T-cell (primary cell): ENCODE measurements at regions not wholly inside any gene's neighbourhood (a gene's known extent, or its start where the extent isn't known, plus 50 kb on each side); places are given as distances from the start of the nearest gene placed in this dataset.

Source experiments
- ATAC-seq, 4 experiments: fragments of 200-7000 bp in 3 of 4; fragments of 150-1000 bp in 1 of 4; cut with Tn5 transposase; replicated peaks in 1 of 4; 1 replicate in 3 of 4; 2 replicates in 1 of 4; pipeline ENCODE4 v1.10.0; 2021; ENCODE audit warnings: moderate library complexity in 3 of 4, mild to moderate bottlenecking in 2 of 4, moderate number of reproducible peaks in 1 of 4
- CTCF ChIA-PET, 2 donors: fragments of 300-600 bp; sonication (Branson Sonifier 250); formaldehyde crosslinking; loops; one replicate each; lab custom pipeline; 2022; ENCODE audit warnings: antibody characterized with exemption in 2 of 2; lab: Charles Lee
- POLR2A ChIA-PET, 2 donors: fragments of 300-600 bp; sonication (Branson Sonifier 250); formaldehyde crosslinking; loops; one replicate each; lab custom pipeline; 2022; ENCODE audit warnings: antibody characterized with exemption in 2 of 2; lab: Charles Lee
- DNase-seq, 35 experiments: peaks; one replicate each; pipeline versions ENCODE4 v3.0.0 to v3.0.0-alpha.2; 2013 to 2023
- H3K27ac ChIP-seq: one replicate; pipeline ENCODE4 v1.5.1; 2013; ENCODE audit warnings: low read length
- H3K27me3 ChIP-seq, 2 experiments: replicated peaks in 1 of 2; 1 replicate in 1 of 2; 2 replicates in 1 of 2; pipeline versions ENCODE4 v1.6.1 to v1.7.0; 2013; ENCODE audit warnings: low read length in 1 of 2, mixed read lengths in 1 of 2; ENCODE audit not compliant: control insufficient read depth in 2 of 2, insufficient read depth in 2 of 2; ENCODE audit errors: extremely low read depth in 1 of 2
- H3K36me3 ChIP-seq, 2 donors: 1 replicate in 1 of 2; 2 replicates in 1 of 2; pipeline versions ENCODE4 v1.6.1 to v1.7.0; 2013; ENCODE audit warnings: low read length in 1 of 2; ENCODE audit not compliant: control insufficient read depth in 2 of 2, insufficient read depth in 1 of 2; ENCODE audit errors: extremely low read depth in 1 of 2
- H3K4me1 ChIP-seq, 2 experiments: 1 replicate in 1 of 2; 2 replicates in 1 of 2; pipeline versions ENCODE4 v1.6.1 to v1.7.0; 2013; ENCODE audit warnings: low read length in 2 of 2, mixed read lengths in 1 of 2; ENCODE audit not compliant: insufficient read depth in 2 of 2, control insufficient read depth in 1 of 2; ENCODE audit errors: extremely low read depth in 1 of 2
- H3K4me3 ChIP-seq, 2 donors: 1 replicate in 1 of 2; 2 replicates in 1 of 2; pipeline versions ENCODE4 v1.5.1 to v1.7.0; 2013; ENCODE audit warnings: mild to moderate bottlenecking in 2 of 2, low read length in 1 of 2, moderate library complexity in 1 of 2; ENCODE audit not compliant: control insufficient read depth in 1 of 2; ENCODE audit errors: extremely low read depth in 1 of 2
- H3K9me3 ChIP-seq: 2 replicates; pipeline ENCODE4 v1.7.0; 2013
- H3K27ac Mint-ChIP-seq, 2 donors: one replicate each; pipeline ENCODE4 v1.8.0; 2020 to 2021; ENCODE audit warnings: mild to moderate bottlenecking in 2 of 2, mixed read lengths in 2 of 2
- H3K27me3 Mint-ChIP-seq, 2 donors: one replicate each; pipeline ENCODE4 v1.8.0; 2021 to 2022; ENCODE audit warnings: mixed read lengths in 2 of 2
- H3K36me3 Mint-ChIP-seq: one replicate; pipeline ENCODE4 v1.8.0; 2021; ENCODE audit warnings: mixed read lengths
- H3K4me1 Mint-ChIP-seq, 3 donors: one replicate each; pipeline ENCODE4 v1.8.0; 2020 to 2022; ENCODE audit warnings: mixed read lengths in 3 of 3, mild to moderate bottlenecking in 1 of 3
- H3K4me3 Mint-ChIP-seq, 3 donors: one replicate each; pipeline ENCODE4 v1.8.0; 2020 to 2022; ENCODE audit warnings: mild to moderate bottlenecking in 3 of 3, mixed read lengths in 3 of 3, moderate library complexity in 3 of 3
- H3K9me3 Mint-ChIP-seq, 3 donors: one replicate each; pipeline ENCODE4 v1.8.0; 2020 to 2022; ENCODE audit warnings: mixed read lengths in 3 of 3
- WGBS: methylation state at CpG from one replicate; pipeline ENCODE4 v1.1.5; 2013; ENCODE audit warnings: missing lambda C conversion rate; ENCODE audit not compliant: insufficient coverage; 5-methylcytosine and 5-hydroxymethylcytosine counted together

DNA sequence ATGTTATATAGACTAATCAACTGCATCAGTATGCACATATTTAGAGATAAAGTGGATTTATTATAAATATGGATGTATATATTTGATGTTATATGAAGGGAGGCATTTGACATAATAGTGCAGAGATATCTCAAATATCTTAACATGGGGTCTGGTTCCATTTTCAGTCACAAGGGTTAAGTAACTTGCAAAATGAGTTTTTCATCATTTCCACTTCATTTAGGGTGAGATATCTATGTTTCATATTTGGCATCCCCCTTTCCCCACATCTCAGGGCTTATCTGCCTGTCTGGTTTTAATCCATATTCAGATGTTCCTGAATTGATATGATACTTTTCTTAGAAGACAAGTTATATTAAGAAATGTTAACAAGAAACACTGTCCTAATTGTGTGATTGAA lies 2141.2 kb downstream of the PCDH9 start:
- Histone ChIP-seq H3K36me3 (no peaks in the 10 kb centered on the region), H3K9me3 (no peaks in the 10 kb centered on the region), H3K27ac (no peak overlapping the region), H3K4me1 (no peaks in the 10 kb centered on the region), H3K27me3 (no peaks in the 10 kb centered on the region), H3K4me3 (no peak overlapping the region)
- POLR2A ChIA-PET = no interaction called here
- H3K4me3 Mint-ChIP-seq = no peak overlapping the region
- DNase-seq (no peak), ATAC-seq (no peak)
- no peaks in the 10 kb centered on the region for H3K27me3 Mint-ChIP-seq
- peaks cover 5 to 16% (median 5%) of the 10 kb centered on the region in 3 donors for H3K9me3 Mint-ChIP-seq
- no peaks in the 10 kb centered on the region for H3K4me1 Mint-ChIP-seq
- CTCF ChIA-PET = no interaction called here
- H3K27ac Mint-ChIP-seq = no peak overlapping the region
- no peaks in the 10 kb centered on the region for H3K36me3 Mint-ChIP-seq

GRCh38 chr13:65085977-65086376 lies 2144.2 kb downstream of the PCDH9 start:
- DNase-seq (no peak), ATAC-seq (no peak)
- 85% methylated on average over 4 of the region's 6 CpGs for WGBS
- H3K36me3 Mint-ChIP-seq = no peaks in the 10 kb centered on the region
- POLR2A ChIA-PET = no interaction called here
- Histone ChIP-seq H3K36me3 (no peaks in the 10 kb centered on the region), H3K27me3 (no peaks in the 10 kb centered on the region), H3K4me1 (no peaks in the 10 kb centered on the region), H3K4me3 (no peak overlapping the region), H3K27ac (no peak overlapping the region), H3K9me3 (no peaks in the 10 kb centered on the region)
- no peak overlapping the region for H3K4me3 Mint-ChIP-seq
- no peaks in the 10 kb centered on the region for H3K4me1 Mint-ChIP-seq
- H3K27ac Mint-ChIP-seq = no peak overlapping the region
- CTCF ChIA-PET = no interaction called here
- peaks cover 9 to 15% (median 11%) of the 10 kb centered on the region in 3 donors for H3K9me3 Mint-ChIP-seq
- H3K27me3 Mint-ChIP-seq = no peaks in the 10 kb centered on the region

- POLR2A ChIA-PET = no interaction called here
- CTCF ChIA-PET = no interaction called here
- ATAC-seq = no peak
- no peak for DNase-seq
- no peaks in the 10 kb centered on the region for H3K4me1 Mint-ChIP-seq
- H3K9me3 Mint-ChIP-seq = peaks cover 16 to 31% (median 19%) of the 10 kb centered on the region in 3 donors
- H3K36me3 Mint-ChIP-seq = no peaks in the 10 kb centered on the region
- H3K27ac Mint-ChIP-seq = no peak overlapping the region
- Histone ChIP-seq H3K27ac (no peak overlapping the region), H3K9me3 (no peaks in the 10 kb centered on the region), H3K36me3 (no peaks in the 10 kb centered on the region), H3K4me1 (no peaks in the 10 kb centered on the region), H3K4me3 (no peak overlapping the region), H3K27me3 (no peaks in the 10 kb centered on the region)
- H3K4me3 Mint-ChIP-seq = no peak overlapping the region
- no peaks in the 10 kb centered on the region for H3K27me3 Mint-ChIP-seq
- no CpG with 5 or more reads among the region's 5 CpGs for WGBS
Measured at GRCh38 chr13:65074248-65074647, 2155.9 kb downstream of the PCDH9 start.

DNA sequence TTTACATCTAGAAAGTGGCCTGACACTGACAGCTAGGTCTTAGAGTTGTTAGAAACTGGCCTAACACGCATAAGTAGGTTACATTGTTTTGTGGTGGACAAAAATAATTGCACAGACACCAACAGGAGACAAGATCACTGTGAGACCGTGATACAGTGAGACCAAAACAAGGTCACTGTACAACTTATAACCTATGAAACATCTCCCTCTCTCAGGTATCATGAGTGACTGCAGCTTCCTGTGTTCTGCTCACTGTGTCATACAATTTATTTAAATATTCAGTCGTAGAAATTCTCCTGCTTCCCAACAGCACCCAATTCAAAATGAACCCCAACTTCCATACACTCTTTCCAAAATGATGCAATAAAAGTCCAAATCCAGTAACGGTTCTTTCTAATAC lies 2165.2 kb downstream of the PCDH9 start:
- Mint-ChIP-seq H3K4me1 (no peaks in the 10 kb centered on the region), H3K27me3 (no peaks in the 10 kb centered on the region), H3K4me3 (no peak overlapping the region), H3K9me3 (peaks cover 11 to 24% (median 18%) of the 10 kb centered on the region in 3 donors), H3K27ac (no peak overlapping the region), H3K36me3 (no peaks in the 10 kb centered on the region)
- CTCF ChIA-PET = no interaction called here
- no peaks in the 10 kb centered on the region for H3K4me1 ChIP-seq
- H3K27me3 ChIP-seq = no peaks in the 10 kb centered on the region
- no peak overlapping the region for H3K4me3 ChIP-seq
- DNase-seq (no peak), ATAC-seq (no peak)
- POLR2A ChIA-PET = no interaction called here
- H3K27ac ChIP-seq = no peak overlapping the region
- peaks cover 2% of the 10 kb centered on the region for H3K9me3 ChIP-seq
- no peaks in the 10 kb centered on the region for H3K36me3 ChIP-seq
- 93% methylated on average over 3 of the region's 4 CpGs for WGBS

DNA sequence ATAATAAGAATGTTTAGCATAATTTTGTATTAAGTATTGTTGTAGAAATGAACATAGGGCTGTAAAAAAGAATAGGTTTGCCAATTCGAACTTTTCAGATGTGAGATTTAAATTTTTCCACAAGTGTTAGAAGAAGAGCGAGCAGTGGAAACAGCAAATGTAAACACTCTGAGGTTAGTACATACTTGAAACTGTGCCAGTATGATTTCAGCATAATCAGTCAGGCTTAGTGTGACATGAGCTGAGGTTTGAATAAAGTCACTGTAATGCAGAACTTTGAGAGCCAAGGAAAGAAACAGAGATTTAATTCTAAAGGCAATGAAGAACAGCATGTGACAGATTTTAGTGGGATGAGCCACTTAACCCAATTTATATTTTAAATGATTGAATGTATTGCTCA lies 2166.4 kb downstream of the PCDH9 start:
- H3K36me3 ChIP-seq = no peaks in the 10 kb centered on the region
- H3K27me3 ChIP-seq = no peaks in the 10 kb centered on the region
- no CpG with 5 or more reads among the region's 2 CpGs for WGBS
- no peak overlapping the region for H3K4me3 ChIP-seq
- Mint-ChIP-seq H3K36me3 (no peaks in the 10 kb centered on the region), H3K4me1 (no peaks in the 10 kb centered on the region), H3K4me3 (no peak overlapping the region), H3K27ac (no peak overlapping the region), H3K27me3 (no peaks in the 10 kb centered on the region), H3K9me3 (peaks cover 11 to 24% (median 19%) of the 10 kb centered on the region in 3 donors)
- no peak for DNase-seq
- ChIA-PET POLR2A (no interaction called here), CTCF (no interaction called here)
- H3K27ac ChIP-seq = no peak overlapping the region
- H3K9me3 ChIP-seq = peaks cover 2% of the 10 kb centered on the region
- ATAC-seq = no peak
- H3K4me1 ChIP-seq = no peaks in the 10 kb centered on the region

GRCh38 chr13:65057986-65058385 lies 2172.2 kb downstream of the PCDH9 start:
- no peak for DNase-seq
- no peak for ATAC-seq
- H3K4me1 ChIP-seq = no peaks in the 10 kb centered on the region

DNA sequence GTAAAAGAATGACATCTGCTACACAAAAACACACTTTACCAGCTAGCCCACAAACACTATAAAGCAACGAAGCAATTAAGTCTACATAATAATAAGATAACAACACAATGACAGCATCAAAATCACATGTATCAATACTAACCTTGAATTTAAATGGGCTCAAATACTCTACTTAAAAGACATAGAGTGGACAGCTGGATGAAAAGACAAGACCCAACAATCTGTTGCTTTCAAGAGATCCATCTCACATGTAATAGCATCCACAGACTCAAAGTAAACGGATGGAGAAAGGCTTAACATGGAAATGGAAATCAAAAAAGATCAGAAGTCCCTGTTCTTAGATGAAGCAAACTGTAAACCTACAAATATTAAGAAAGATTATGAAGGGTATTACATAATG lies 2175.9 kb downstream of the PCDH9 start:
- no peak overlapping the region for H3K27ac Mint-ChIP-seq
- ChIA-PET POLR2A (interaction anchor here in 1 of 2 donors (0.6 kb wide), 1 partner anchor 14 kb away, joined by 3 read pairs; no protein-coding TSS in a partner anchor), CTCF (no interaction called here)
- Histone ChIP-seq H3K36me3 (no peaks in the 10 kb centered on the region), H3K4me3 (no peak overlapping the region), H3K9me3 (no peaks in the 10 kb centered on the region), H3K27me3 (no peaks in the 10 kb centered on the region), H3K4me1 (no peaks in the 10 kb centered on the region), H3K27ac (no peak overlapping the region)
- H3K27me3 Mint-ChIP-seq = no peaks in the 10 kb centered on the region
- no peak overlapping the region for H3K4me3 Mint-ChIP-seq
- H3K4me1 Mint-ChIP-seq = no peaks in the 10 kb centered on the region
- ATAC-seq (no peak), DNase-seq (no peak)
- H3K36me3 Mint-ChIP-seq = no peaks in the 10 kb centered on the region
- no CpG with 5 or more reads among the region's 2 CpGs for WGBS
- H3K9me3 Mint-ChIP-seq = peaks cover 6 to 21% (median 14%) of the 10 kb centered on the region in 3 donors

More at GRCh38 chr13:65057986-65058385, 2172.2 kb downstream of the PCDH9 start:
- WGBS = no CpG with 5 or more reads among the region's 3 CpGs
- Histone ChIP-seq H3K36me3 (no peaks in the 10 kb centered on the region), H3K27ac (no peak overlapping the region), H3K4me3 (no peak overlapping the region), H3K9me3 (peaks cover 2% of the 10 kb centered on the region), H3K27me3 (no peaks in the 10 kb centered on the region)
- H3K9me3 Mint-ChIP-seq = peaks cover 6 to 24% (median 18%) of the 10 kb centered on the region in 3 donors
- H3K27ac Mint-ChIP-seq = no peak overlapping the region
- POLR2A ChIA-PET = no interaction called here
- no peak overlapping the region for H3K4me3 Mint-ChIP-seq
- no peaks in the 10 kb centered on the region for H3K27me3 Mint-ChIP-seq
- no peaks in the 10 kb centered on the region for H3K36me3 Mint-ChIP-seq
- no peaks in the 10 kb centered on the region for H3K4me1 Mint-ChIP-seq
- CTCF ChIA-PET = no interaction called here
